NCI-H146 (cell line): ENCODE measurements at regions not wholly inside any gene's neighbourhood (a gene's known extent, or its start where the extent isn't known, plus 50 kb on each side); places are given as distances from the start of the nearest gene placed in this dataset.

Experiments used
- DNase-seq: peaks from one replicate; lab custom pipeline; 2025; lab: John Stamatoyannopoulos, UW

DNA sequence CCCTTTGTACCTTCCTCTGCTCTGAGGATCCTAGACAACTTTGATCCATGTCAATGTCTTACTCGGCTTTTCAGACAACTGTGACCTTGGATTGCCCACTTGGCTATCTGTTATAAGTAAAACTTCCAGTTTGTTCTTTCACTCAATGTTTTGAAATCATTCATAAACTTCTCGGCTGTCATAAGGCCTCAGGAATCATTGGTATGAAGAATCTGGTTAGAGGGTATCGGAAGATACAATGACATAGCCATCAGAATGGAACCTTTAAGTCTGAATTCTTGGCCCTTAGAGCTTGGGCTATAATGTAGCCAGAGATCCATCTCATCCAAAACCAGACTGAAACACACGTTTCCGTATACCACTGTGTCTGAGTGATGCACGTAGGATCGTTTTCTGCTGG is 59.0 kb upstream of the WDR1 start:
- no peak for DNase-seq

DNA sequence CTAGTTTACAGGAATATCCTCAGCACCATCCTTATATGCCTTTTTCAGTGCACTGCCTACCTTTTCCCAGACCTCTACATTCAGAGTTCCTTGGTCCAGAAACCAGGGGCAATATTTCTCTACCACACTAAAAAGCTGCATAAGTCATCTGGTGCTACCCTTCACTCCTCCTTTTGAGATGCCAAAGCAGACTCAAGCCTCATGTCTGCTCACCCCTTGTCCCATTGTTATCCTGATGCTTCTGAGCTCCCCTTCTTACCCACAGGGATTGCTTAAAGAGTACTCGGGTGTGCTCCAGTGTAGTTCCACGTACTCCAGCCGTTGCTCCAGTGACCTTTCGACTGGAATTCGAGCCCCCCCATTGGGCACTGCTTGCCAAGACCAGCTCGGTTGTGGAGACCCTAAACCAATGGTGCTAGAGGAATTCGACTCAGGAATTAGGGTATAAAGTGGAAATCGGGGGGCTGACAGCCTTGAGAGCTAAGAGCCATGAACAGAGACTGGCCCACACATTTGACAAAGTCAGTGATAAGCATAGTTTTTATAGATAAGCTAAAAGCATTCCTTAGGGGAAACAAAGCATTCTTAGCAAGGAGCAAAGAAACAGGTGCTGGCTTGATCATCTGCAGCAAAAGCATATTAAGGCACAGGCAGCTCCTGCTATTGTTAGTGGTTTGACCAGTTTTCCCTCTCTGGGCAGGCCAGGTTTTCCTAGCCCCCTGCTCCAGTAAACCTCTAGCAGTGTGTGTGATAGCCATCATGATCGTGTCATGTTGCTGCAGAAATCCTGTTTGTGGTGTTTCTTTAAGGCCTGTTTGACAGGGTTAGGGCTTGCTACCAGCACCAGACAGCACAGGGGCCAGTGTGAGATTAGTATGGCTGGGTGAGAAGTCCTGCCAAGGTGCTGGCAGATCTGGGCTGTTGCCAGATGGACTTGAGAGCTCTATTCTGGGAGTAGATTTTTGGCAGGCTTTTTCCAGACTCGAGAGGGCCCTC is 57.5 kb upstream of the WDR1 start:
- DNase-seq, result no peak

- DNase-seq, result no peak
Observed at GRCh38 chr4:10173037-10173753, 56.6 kb upstream of the WDR1 start.

DNA sequence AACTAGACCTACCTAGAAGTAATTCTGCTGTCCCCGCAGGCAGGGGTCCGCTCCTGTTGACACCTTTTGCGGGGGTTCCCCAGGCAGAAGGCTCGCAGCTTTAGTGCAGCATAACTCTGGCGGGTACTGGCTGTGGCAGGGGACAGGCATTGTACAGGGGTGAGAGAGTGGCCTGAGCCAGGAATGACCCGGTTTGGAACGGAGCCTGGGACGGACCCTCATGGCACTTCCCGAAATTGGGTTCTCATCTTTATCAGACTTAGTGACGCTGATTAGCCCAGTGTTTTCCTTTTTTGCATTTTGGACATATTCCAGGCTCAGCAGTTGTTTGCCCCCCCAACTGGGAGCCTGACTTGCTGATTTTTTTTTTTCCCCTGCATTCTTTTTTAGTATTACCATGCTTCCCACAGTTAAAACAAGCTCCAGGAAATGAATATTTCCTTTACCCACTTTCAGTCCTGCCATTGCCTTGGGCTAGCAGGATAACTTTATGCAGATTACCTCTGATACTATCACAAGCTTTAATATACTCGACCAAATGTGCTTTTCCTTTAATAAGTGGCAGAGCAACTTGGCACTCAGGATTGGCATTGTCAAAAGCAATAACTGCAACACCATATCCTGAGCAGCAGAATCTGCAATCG is 55.8 kb upstream of the WDR1 start:
- no peak for DNase-seq

- no peak for DNase-seq
Observed at GRCh38 chr4:10171055-10171454, 54.5 kb upstream of the WDR1 start.

DNA sequence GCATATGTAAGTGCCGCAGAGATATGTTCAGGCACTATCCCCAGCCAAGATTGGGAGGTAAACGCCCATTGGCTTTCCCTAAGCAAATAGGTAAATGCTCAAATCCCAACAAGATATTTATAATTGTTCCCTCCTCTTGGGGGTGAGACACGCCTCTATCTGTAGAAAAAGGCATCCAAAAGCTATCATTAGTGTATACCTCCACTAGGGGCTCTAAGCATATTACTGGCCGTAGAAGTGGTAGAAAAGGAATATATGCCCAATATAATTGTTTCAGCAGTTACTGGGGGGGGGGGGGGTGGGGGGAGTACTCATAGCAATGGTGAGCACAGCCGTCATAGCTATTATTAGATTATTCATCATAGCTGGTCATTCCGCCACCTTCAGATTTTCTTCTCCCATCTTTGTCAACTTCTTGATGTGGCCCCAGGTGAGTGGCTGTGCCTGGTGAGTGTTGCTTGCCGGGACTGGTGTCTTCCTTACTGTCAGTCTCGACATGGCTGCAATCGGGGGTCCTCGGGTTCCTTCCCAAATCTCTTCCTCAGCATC is 53.3 kb upstream of the WDR1 start:
- DNase-seq, result no peak

GRCh38 chr4:10168151-10168550 is 51.6 kb upstream of the WDR1 start:
- no peak for DNase-seq

GRCh38 chr4:10167201-10167600 is 50.6 kb upstream of the WDR1 start:
- DNase-seq, result no peak
